GM19463 (cell line): ENCODE measurements at regions not wholly inside any gene's neighbourhood (a gene's known extent, or its start where the extent isn't known, plus 50 kb on each side); places are given as distances from the start of the nearest gene placed in this dataset.
"Not testable (repeated sequence)": the region's sequence is repeated elsewhere in the genome, so short reads cannot be mapped to it uniquely, and the experiment has no call there.

ENCODE experiments used
- ATAC-seq: cut with Tn5 transposase; IDR thresholded peaks from one replicate; pipeline ENCODE4 v1.9.1; 2021; ENCODE audit warnings: mild to moderate bottlenecking, moderate library complexity; ENCODE audit not compliant: unreplicated experiment

GRCh38 chr14:37977481-37977880 is 230.2 kb upstream of the SSTR1 start:
- no peak for ATAC-seq

DNA sequence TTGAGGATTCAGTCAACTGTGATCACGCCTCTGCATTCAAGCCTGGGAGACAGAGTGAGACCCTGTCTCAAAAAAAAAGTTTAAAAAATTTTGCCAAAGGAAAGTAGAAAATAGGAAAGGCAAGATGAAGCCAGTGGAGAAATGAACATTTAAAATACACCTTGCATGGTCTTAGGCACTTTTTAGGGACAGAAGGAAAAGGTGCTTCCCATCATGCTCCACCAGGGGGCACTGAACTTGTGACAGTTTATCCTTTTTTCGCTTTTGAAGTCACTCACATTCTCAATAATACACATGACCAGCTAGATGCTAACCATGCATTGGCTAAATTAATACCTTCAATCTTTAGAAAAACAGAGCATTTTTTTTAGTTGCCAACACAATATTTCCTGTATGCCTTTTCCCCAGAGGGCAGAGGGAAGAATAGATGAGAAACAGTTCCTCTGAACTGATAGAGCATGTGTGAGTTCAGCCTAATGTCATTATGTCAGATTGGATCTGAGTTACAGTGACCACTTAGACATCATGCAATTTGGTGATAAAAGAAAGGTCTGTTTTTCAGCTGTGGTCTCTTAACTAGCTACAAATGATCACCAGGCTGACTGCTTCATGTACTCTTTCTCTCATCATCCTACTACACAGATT is 221.8 kb upstream of the SSTR1 start:
- ATAC-seq: no peak

DNA sequence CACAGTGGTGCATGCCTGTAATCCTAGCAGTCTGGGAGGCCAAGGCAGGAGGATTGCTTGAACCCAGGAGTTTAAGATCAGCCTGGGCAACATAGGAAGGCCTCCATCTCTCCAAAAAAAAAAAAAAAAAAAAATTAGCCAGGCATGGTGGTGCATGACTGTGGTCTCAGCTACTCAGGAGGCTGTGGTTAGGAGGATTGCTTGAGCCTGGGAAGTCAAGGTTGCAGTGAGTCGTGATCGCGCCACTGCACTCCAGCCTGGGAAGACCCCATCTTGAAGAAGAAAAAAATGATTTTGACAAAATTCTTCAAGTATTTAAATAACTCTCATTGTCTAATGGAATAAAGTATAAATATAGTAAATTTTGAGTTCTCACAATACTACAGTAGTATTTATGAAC is 219.2 kb upstream of the SSTR1 start:
- ATAC-seq: no peak

DNA sequence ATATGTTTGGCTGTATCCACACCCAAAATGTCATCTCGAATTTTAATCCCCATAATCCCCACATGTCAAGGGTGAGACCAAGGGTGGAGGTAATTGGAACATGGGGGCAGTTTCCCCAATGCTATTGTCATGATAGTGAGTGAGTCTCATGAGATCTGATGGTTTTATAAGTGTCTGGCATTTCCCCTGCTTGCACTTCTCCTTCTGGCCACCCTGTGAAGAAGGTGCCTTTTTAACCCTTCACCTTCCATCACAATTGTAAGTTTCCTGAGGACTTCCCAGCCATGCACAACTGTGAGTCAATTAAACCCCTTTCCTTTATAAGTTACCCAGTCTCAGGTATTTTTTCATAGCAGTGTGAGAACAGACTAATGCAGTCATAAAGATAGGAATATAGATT is 216.7 kb upstream of the SSTR1 start:
- no peak for ATAC-seq

GRCh38 chr14:37992499-37992898 is 215.2 kb upstream of the SSTR1 start:
- no peak for ATAC-seq

- no peak for ATAC-seq
Measured at GRCh38 chr14:37994846-37995372, 212.8 kb upstream of the SSTR1 start.

- no peak for ATAC-seq
Measured at GRCh38 chr14:37997017-37997416, 210.7 kb upstream of the SSTR1 start.

- ATAC-seq: no peak
Measured at GRCh38 chr14:38000340-38000739, 207.4 kb upstream of the SSTR1 start.

GRCh38 chr14:38001501-38001900 is 206.2 kb upstream of the SSTR1 start:
- ATAC-seq: no peak

- no peak for ATAC-seq
Measured at GRCh38 chr14:38003746-38004609, 203.7 kb upstream of the SSTR1 start.

DNA sequence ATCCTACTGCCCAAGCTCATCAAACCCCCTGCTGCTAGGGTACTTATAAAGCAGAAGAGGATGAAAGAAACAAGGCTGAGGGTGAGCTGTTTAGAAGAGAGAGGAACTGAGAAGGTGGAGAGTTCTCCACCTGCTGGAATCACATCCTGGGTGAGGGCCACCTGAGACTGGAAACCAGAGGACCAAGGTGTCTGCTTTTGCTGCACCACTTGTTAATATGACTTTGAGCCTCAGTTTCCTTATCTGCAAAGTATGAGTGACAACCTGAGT is 203.2 kb upstream of the SSTR1 start:
- no peak for ATAC-seq

DNA sequence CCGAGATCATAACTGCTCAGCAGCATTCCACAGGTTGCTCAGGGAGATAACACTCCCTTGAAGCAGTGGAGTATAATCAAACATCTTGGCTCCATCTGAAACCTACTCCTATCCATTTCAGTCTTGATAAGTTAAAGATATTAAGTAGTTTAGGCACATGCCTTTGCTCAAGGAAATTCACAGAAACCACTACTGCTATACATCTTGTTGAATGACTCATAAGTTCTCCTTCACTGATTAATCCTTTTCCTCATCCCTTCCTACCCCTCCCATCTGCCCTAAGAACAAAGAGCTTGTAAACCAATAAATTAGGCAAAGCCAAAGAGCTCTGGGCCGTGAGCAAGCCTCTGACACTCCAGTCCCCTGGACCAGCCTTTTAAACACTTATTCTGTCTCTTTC is 196.5 kb upstream of the SSTR1 start:
- not testable (repeated sequence) for ATAC-seq

DNA sequence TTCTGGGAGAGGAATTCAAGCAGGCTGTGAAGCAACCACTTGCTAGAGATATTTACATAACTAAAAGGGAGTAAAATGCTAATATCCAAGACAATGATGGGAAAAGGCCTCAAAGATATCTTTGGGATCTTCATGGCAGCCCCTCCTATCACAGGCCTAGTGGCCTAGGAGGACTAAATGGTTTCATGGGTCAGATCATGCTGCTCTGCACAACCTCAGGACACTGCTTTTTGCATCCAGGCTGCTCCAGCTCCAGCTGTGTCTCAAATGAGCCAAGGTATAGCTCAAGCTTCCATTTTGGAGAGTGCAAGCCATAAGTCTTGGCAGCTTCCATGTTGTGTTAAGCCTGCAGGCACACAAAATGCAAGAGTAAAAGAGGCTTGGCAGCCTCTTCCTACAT is 195.6 kb upstream of the SSTR1 start:
- no peak for ATAC-seq

DNA sequence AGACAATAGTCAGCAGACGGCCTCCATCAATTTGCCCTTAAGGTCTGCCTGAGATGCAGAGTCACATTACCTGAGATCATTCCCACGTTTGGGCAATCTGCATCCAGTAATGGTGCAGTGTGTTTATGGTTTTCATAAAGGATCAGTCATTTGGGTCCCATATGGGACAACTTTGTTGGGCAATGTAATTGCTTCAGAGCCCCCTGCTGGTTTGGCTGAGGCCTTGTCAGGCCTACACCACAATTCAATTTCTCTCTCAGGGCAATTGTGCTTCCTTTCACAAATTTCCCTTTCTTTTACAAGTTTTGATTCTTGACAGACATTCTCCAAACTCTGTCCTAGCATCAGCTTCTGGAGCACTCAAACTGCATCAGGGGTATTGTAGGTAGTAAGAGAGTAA is 191.2 kb upstream of the SSTR1 start:
- no peak for ATAC-seq

GRCh38 chr14:38021861-38022260 is 185.8 kb upstream of the SSTR1 start:
- ATAC-seq: no peak

DNA sequence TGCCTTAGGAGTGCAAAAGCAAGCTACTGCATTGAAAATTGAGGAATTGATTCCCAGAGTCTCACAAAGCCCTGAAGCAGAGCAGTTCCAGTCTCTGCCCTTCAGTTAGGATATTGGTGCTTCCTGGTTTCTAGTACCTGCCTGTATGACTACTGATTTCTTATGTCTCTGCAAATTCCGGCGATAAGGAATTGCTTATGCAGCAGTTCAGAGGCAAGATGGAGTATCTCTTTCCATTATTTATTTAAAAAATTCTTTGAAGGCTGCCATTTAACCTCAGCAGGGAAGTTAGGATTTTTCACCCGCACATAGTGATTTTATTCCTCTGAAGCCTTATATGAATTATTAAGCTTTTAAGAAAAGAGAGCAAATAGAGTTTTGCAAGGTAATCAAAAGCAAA is 184.9 kb upstream of the SSTR1 start:
- no peak for ATAC-seq

- no peak for ATAC-seq
Measured at GRCh38 chr14:38038171-38038570, 169.5 kb upstream of the SSTR1 start.

DNA sequence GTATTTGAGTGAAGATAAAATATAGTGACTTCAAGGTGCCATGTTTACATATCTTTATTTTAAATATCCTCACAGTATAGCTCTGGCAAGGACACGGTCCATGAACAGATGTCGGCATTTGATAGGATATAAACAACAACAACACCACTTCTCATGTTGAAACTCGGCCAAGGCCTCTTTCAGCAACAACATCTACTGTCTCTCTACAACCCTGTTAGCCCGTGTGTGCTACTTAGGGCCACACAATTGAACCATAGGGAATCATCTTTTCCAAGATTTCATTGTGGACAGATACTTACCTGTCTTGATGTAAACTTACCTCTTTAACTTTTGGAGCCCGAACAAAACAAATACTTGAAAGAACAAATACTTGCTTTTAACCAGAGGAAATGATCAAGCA is 168.7 kb upstream of the SSTR1 start:
- ATAC-seq: no peak

GRCh38 chr14:38039496-38039895 is 168.2 kb upstream of the SSTR1 start:
- no peak for ATAC-seq

- ATAC-seq: no peak
Measured at GRCh38 chr14:38040411-38040810, 167.3 kb upstream of the SSTR1 start.

GRCh38 chr14:38042322-38042721 is 165.4 kb upstream of the SSTR1 start:
- ATAC-seq: no peak

- ATAC-seq: peak; percentile 50
Measured at GRCh38 chr14:38044710-38045109, 163.0 kb upstream of the SSTR1 start.

GRCh38 chr14:38045461-38045860 is 162.2 kb upstream of the SSTR1 start:
- ATAC-seq: no peak
